ENCODE measurements at regions not wholly inside any gene's neighbourhood (a gene's known extent, or its start where the extent isn't known, plus 50 kb on each side); places are given as distances from the start of the nearest gene placed in this dataset.

GRCh38 chr11:97850701-97851100 is 1170.0 kb upstream of the CNTN5 start:
- Histone ChIP-seq H3K27me3 (ENCODE audit: low read length) (no peaks in the 10 kb centered on the region), H3K9ac (ENCODE audit: low read length) (no peak overlapping the region), H3K27ac (ENCODE audit: low read length) (no peak overlapping the region), H4K20me1 (ENCODE audit: low read length) (no peaks in the 10 kb centered on the region), H2AFZ (ENCODE audit: low read length) (no peak overlapping the region), H3K9me2 (replicated peaks; ENCODE audit: low read length) (no peaks in the 10 kb centered on the region), H3K9me3 (ENCODE audit: low read length) (no peaks in the 10 kb centered on the region), H3K36me3 (ENCODE audit: low read depth, low read length) (no peaks in the 10 kb centered on the region), H3F3A (ENCODE audit: low read length, unreplicated experiment) (no peaks in the 10 kb centered on the region), H3K4me1 (ENCODE audit: insufficient read depth, low read length) (no peaks in the 10 kb centered on the region), H3K4me3 (ENCODE audit: low read length) (no peak overlapping the region), H3K79me2 (ENCODE audit: low read length) (no peaks in the 10 kb centered on the region), H3K4me2 (ENCODE audit: low read length) (no peak overlapping the region)
- no peak for ATAC-seq
- no peak for TF ChIP-seq EZH2 (IDR thresholded peaks at IDR 0.05; ENCODE audit: low read length, unreplicated experiment)
- no peak for TF ChIP-seq EZH2phosphoT487 (IDR thresholded peaks at IDR 0.05; ENCODE audit: borderline replicate concordance, low read length)
- TF ChIP-seq CTCF (conservative IDR thresholded peaks at IDR 0.05; ENCODE audit: low read depth, low read length): no peak
- intact Hi-C loops (cut with micrococcal nuclease): no loop called here
- POLR2A ChIA-PET (ENCODE audit: unreplicated experiment): no interaction called here
- DNase-seq: no peak
- CTCF ChIA-PET: no interaction called here
- no TSS peak for BruUV-seq (replicated peaks)

- H3K4me1 ChIP-seq (ENCODE audit: insufficient read depth, low read length): no peaks in the 10 kb centered on the region
Observed at GRCh38 chr11:97854357-97854756, 1166.4 kb upstream of the CNTN5 start.

More at GRCh38 chr11:97854357-97854756, 1166.4 kb upstream of the CNTN5 start:
- CTCF ChIA-PET: no interaction called here
- H3K9me3 ChIP-seq (ENCODE audit: low read length): no peaks in the 10 kb centered on the region
- H3K4me3 ChIP-seq (ENCODE audit: low read length): no peak overlapping the region
- TF ChIP-seq CTCF (conservative IDR thresholded peaks at IDR 0.05; ENCODE audit: low read depth, low read length) (no peak), EZH2phosphoT487 (IDR thresholded peaks at IDR 0.05; ENCODE audit: borderline replicate concordance, low read length) (no peak), EZH2 (IDR thresholded peaks at IDR 0.05; ENCODE audit: low read length, unreplicated experiment) (no peak)
- no peaks in the 10 kb centered on the region for H3K9me2 ChIP-seq (replicated peaks; ENCODE audit: low read length)
- no peak for DNase-seq
- no peaks in the 10 kb centered on the region for H4K20me1 ChIP-seq (ENCODE audit: low read length)
- H2AFZ ChIP-seq (ENCODE audit: low read length): peak overlapping the region; percentile 22; the same call in 1 of the 2 replicates
- no peaks in the 10 kb centered on the region for H3K79me2 ChIP-seq (ENCODE audit: low read length)
- H3K4me2 ChIP-seq (ENCODE audit: low read length): no peak overlapping the region
- H3F3A ChIP-seq (ENCODE audit: low read length, unreplicated experiment): no peaks in the 10 kb centered on the region
- intact Hi-C loops (cut with micrococcal nuclease): no loop called here
- H3K27ac ChIP-seq (ENCODE audit: low read length): no peak overlapping the region
- BruUV-seq (replicated peaks): no TSS peak
- no peak overlapping the region for H3K9ac ChIP-seq (ENCODE audit: low read length)
- no peak for ATAC-seq
- POLR2A ChIA-PET (ENCODE audit: unreplicated experiment): no interaction called here
- no peaks in the 10 kb centered on the region for H3K36me3 ChIP-seq (ENCODE audit: low read depth, low read length)
- H3K27me3 ChIP-seq (ENCODE audit: low read length): no peaks in the 10 kb centered on the region
